Testis (tissue), 2 donors: ENCODE measurements at regions not wholly inside any gene's neighbourhood (a gene's known extent, or its start where the extent isn't known, plus 50 kb on each side); places are given as distances from the start of the nearest gene placed in this dataset.

ENCODE experiments used
- DNase-seq: peaks from one replicate; pipeline ENCODE4 v3.0.0-alpha.2; 2019
- H3K27ac ChIP-seq, 2 donors: fragments of 200-600 bp; sonication (generic); one replicate each; pipeline ENCODE4 v1.5.1; 2019
- H3K27me3 ChIP-seq: fragments of 200-600 bp; sonication (generic); one replicate; pipeline ENCODE4 v1.5.1; 2019
- H3K36me3 ChIP-seq: fragments of 200-600 bp; sonication (generic); one replicate; pipeline ENCODE4 v1.5.1; 2017; ENCODE audit warnings: low read depth; ENCODE audit errors: missing control alignments
- H3K4me1 ChIP-seq: fragments of 200-600 bp; sonication (generic); one replicate; pipeline ENCODE4 v1.5.1; 2019
- H3K4me3 ChIP-seq, 2 donors: fragments of 200-600 bp; sonication (generic); one replicate each; pipeline ENCODE4 v1.5.1; 2017 to 2019
- H3K9me3 ChIP-seq: fragments of 200-600 bp; sonication (generic); one replicate; pipeline ENCODE4 v1.5.1; 2017
- CTCF ChIP-seq, 3 experiments: fragments of 450-650 bp in 2 of 3; fragments of 200-600 bp in 1 of 3; sonication (generic) in 1 of 3; IDR thresholded peaks; one replicate each; pipeline ENCODE4 v1.5.1; 2016 to 2019; ENCODE audit warnings: antibody characterized with exemption in 3 of 3, mild to moderate bottlenecking in 2 of 3, moderate library complexity in 1 of 3
- POLR2A ChIP-seq: fragments of 450-650 bp; IDR thresholded peaks from one replicate; pipeline ENCODE4 v1.6.1; 2017; ENCODE audit warnings: antibody characterized with exemption, mild to moderate bottlenecking, moderate library complexity
- WGBS, 2 donors: methylation state at CpG; one replicate each; pipeline ENCODE4 v1.1.5; 2018; 5-methylcytosine and 5-hydroxymethylcytosine counted together
- intact Hi-C: fragments of 100-400 bp; cut with DNase I; formaldehyde crosslinking; loops from one replicate; pipeline ENCODE4 v1.15.1; 2023; ENCODE audit warnings: low total_unique reads

DNA sequence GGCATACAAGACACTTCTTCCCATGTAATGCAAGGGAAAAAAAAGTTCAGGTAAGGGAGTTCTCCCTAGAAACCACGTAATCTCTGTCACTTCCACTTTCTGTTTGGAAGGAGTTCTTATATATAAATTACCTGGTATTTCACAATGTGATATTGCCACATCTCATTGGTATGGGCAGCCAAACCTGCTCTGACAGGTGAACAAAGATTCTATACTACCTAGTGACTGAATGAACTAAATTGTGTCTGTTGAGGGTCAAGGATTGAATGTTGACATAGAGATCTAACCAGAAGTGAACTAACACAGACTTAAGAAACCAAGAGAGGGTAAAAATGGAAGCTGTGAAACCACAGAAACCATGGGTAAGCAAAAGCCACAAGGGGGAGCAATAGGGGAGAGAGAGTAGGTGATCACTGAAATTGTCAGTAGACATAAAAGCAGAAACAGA is 161.3 kb downstream of the RPL10L start:
- peak; percentile 29 for DNase-seq
- 80 to 88% methylated on average over 1 of the region's 1 CpG for WGBS, 2 donors
- intact Hi-C loops: no loop called here
- H3K36me3 ChIP-seq: no peaks in the 10 kb centered on the region
- H3K9me3 ChIP-seq: no peaks in the 10 kb centered on the region
- no peaks in the 10 kb centered on the region for H3K4me1 ChIP-seq
- TF ChIP-seq POLR2A (no peak), CTCF (IDR thresholded peaks at IDR 0.05) (peak in 1 of 3 experiments; percentile 34)
- H3K27ac ChIP-seq: no peak overlapping the region
- no peaks in the 10 kb centered on the region for H3K27me3 ChIP-seq
- no peak overlapping the region for H3K4me3 ChIP-seq

DNA sequence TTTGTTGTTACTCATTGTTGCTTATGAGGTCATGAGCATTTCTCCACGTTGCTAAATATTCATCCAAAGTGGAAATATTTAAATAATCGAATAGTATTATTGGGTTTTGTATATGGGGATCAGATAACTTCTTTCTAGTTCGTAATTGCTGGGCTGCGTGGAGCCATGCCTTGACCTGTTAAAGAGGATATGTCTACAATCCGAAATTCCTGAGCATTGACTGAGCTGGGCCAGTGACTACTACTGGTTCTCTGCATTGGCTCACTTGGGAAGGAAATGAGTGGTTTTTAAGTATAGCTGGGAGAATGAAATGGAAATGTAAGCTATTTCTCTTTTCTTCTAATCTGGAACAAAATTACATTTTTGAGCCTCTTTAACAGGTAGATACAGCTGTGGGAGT is 163.2 kb downstream of the RPL10L start:
- TF ChIP-seq CTCF (IDR thresholded peaks at IDR 0.05) (no peak), POLR2A (no peak)

DNA sequence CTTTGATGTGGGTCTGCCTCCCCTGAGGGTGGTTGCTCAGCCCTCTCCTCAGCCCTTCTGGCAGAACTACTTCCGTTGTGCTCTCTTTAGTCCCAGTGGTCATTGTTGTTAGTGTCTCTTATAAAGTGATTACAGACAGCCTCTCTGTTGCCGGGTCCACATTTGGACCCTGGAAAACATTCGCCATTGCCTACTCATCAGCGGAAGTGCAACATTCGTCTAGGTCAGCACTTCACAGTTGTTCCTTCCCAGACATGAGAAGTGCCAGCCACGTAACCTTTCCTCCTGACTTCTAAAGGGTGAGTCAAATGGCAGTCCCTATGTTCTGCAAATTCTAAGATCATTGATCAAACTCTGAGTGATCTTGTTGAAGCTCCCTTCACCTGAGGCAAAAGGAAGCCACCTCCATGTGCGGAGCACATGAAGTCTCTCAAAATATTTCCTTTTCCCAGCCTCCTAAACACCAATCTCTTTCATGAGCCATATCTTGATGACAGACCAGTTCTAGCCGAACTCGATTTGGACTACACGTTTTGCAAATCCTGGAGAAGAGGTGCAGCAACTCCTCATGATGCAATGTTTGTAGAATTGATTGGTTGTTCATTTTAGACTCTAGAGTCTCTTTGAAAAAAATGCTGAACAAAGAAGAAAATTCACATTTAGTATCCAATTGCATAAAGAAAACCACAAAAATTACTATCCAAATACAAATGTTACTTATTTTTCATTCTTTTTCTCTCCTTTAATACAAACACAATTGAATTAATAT is 163.8 kb downstream of the RPL10L start:
- Histone ChIP-seq H3K36me3 (no peaks in the 10 kb centered on the region), H3K27me3 (no peaks in the 10 kb centered on the region), H3K4me3 (no peak overlapping the region), H3K27ac (no peak overlapping the region), H3K9me3 (no peaks in the 10 kb centered on the region), H3K4me1 (no peaks in the 10 kb centered on the region)
- 77 to 78% methylated on average over 10 of the region's 10 CpGs for WGBS, 2 donors
- TF ChIP-seq CTCF (IDR thresholded peaks at IDR 0.05) (no peak), POLR2A (no peak)
- intact Hi-C loops: no loop called here
- DNase-seq: no peak

More for the DNA sequence above, 163.2 kb downstream of the RPL10L start:
- no peak for DNase-seq
- Histone ChIP-seq H3K36me3 (no peaks in the 10 kb centered on the region), H3K9me3 (no peaks in the 10 kb centered on the region), H3K27ac (no peak overlapping the region), H3K27me3 (no peaks in the 10 kb centered on the region), H3K4me3 (no peak overlapping the region), H3K4me1 (no peaks in the 10 kb centered on the region)
- WGBS, 2 donors: 82 to 90% methylated on average over 5 of the region's 5 CpGs
- intact Hi-C loops: no loop called here

DNA sequence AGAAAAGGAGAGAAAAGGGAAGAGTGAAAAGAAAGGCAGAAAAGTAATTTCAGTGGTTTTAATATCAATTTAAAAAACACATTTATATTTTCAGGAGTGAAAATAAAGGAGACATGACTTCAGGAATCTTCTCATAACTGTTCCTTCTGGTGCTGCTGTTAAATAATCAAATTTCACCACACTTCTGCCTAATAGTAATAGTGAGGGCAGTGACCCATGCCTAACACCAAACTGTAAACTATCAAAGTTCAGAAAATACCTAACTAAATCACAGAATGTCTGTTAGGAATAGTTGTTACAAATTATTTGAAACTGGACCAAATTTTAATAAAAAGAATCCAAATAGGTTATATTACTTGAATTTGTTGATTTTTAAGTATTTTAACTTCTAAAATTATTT is 169.4 kb downstream of the RPL10L start:
- TF ChIP-seq CTCF (IDR thresholded peaks at IDR 0.05): no peak
- TF ChIP-seq POLR2A: no peak
- Histone ChIP-seq H3K27ac (no peak overlapping the region), H3K4me3 (no peak overlapping the region), H3K4me1 (no peaks in the 10 kb centered on the region), H3K9me3 (no peaks in the 10 kb centered on the region), H3K27me3 (no peaks in the 10 kb centered on the region), H3K36me3 (no peaks in the 10 kb centered on the region)
- DNase-seq: no peak
- intact Hi-C loops: no loop called here

DNA sequence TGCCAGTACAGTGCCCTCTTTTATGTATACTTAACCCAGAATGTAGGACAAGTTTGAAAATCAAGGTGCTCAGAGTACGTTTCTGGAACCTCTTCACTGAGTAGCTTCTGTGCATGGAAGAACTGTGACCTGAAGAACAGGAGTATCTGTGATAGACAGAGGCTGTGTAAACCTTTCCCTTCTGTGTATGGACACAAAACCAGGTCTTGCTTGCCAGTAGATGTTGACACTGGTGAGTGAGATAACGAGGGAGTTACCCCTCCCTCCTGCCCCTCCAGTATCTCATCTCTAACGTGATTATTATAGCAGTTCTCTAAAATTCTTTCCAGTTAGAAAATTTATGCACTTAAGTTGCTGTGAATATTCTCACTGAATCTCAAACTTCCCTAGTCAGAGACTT is 170.8 kb downstream of the RPL10L start:
- intact Hi-C loops: no loop called here
- TF ChIP-seq CTCF (IDR thresholded peaks at IDR 0.05) (no peak), POLR2A (no peak)
- Histone ChIP-seq H3K36me3 (no peaks in the 10 kb centered on the region), H3K4me3 (no peak overlapping the region), H3K27me3 (no peaks in the 10 kb centered on the region), H3K9me3 (no peaks in the 10 kb centered on the region), H3K4me1 (no peaks in the 10 kb centered on the region), H3K27ac (no peak overlapping the region)
- 23 to 40% methylated on average over 3 of the region's 3 CpGs for WGBS, 2 donors
- no peak for DNase-seq
